ENCODE measurements at regions not wholly inside any gene's neighbourhood (a gene's known extent, or its start where the extent isn't known, plus 50 kb on each side); places are given as distances from the start of the nearest gene placed in this dataset.

DNA sequence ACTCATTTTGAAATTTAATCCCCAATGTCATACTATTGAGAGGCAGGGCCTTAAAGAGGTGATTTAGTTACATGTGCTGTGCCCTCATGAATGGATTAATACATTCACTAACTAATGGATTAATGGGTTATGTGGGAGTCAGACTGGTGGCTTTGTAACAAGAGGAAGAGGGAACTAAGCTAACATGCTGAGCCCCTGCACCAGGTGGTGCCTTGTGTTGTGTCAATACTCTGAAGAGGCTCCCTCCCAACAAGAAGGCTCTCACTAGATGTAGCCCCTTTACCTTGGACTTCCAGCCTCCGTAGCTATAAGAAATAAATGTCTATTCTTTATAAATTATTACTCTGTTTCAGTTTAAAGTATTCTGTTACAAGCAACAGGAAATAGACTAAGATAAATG lies 411.9 kb upstream of the EMCN start:
- TF ChIP-seq ZNF274 (IDR thresholded peaks at IDR 0.05; ENCODE audit: low read depth, low read length) (no peak), YY1 (IDR thresholded peaks at IDR 0.05; ENCODE audit: insufficient read depth, insufficient read length) (no peak)

Measured in NT2/D1 (cell line).